H1 (cell line): ENCODE measurements at regions not wholly inside any gene's neighbourhood (a gene's known extent, or its start where the extent isn't known, plus 50 kb on each side); places are given as distances from the start of the nearest gene placed in this dataset.
"Not testable (repeated sequence)": the region's sequence is repeated elsewhere in the genome, so short reads cannot be mapped to it uniquely, and the experiment has no call there.

Experiments used
- CTCF ChIA-PET: fragments of 300-600 bp; sonication (Branson Sonifier 250); formaldehyde crosslinking; loops from one replicate; lab custom pipeline; 2021; ENCODE audit not compliant: partially characterized antibody; lab: Charles Lee
- POLR2A ChIA-PET: fragments of 300-600 bp; sonication (Branson Sonifier 250); formaldehyde crosslinking; loops from one replicate; lab custom pipeline; 2021; ENCODE audit warnings: inconsistent platforms; ENCODE audit not compliant: partially characterized antibody; lab: Charles Lee
- DNase-seq, 2 experiments: peaks; one replicate each; pipeline versions ENCODE4 v3.0.0 to v3.0.0-alpha.2; 2010 to 2022; ENCODE audit warnings: low spot score in 2 of 2, low read depth in 1 of 2, mixed read lengths in 1 of 2
- FAIRE-seq: peaks from 2 replicates; lab custom pipeline; 2011; peaks lifted over from hg19 to GRCh38; lab: Jason Lieb, UNC
- H2AFZ ChIP-seq: 2 replicates; pipeline ENCODE4 v1.8.1; 2012; ENCODE audit warnings: low read length, inconsistent platforms
- H2AK5ac ChIP-seq: 2 replicates; pipeline ENCODE4 v1.6.1; 2013; ENCODE audit warnings: low read depth, low read length
- H2BK120ac ChIP-seq: replicated peaks from 2 replicates; pipeline ENCODE3; 2013; ENCODE audit warnings: low read depth, low read length, inconsistent platforms
- H2BK12ac ChIP-seq: 2 replicates; pipeline ENCODE4 v1.6.1; 2013; ENCODE audit warnings: low read depth, low read length
- H2BK15ac ChIP-seq: 2 replicates; pipeline ENCODE4 v1.6.1; 2013; ENCODE audit warnings: low read length
- H2BK20ac ChIP-seq: 2 replicates; pipeline ENCODE4 v1.6.1; 2013; ENCODE audit warnings: low read length
- H2BK5ac ChIP-seq: 2 replicates; pipeline ENCODE4 v1.6.1; 2013; ENCODE audit warnings: low read depth, low read length
- H3K14ac ChIP-seq: 2 replicates; pipeline ENCODE4 v1.6.1; 2013; ENCODE audit warnings: inconsistent platforms; ENCODE audit not compliant: insufficient read length
- H3K18ac ChIP-seq: 2 replicates; pipeline ENCODE4 v1.6.1; 2013; ENCODE audit warnings: low read length; ENCODE audit errors: extremely low read depth
- H3K23ac ChIP-seq: 2 replicates; pipeline ENCODE4 v1.6.1; 2013; ENCODE audit warnings: inconsistent platforms; ENCODE audit not compliant: insufficient read length
- H3K23me2 ChIP-seq: 2 replicates; pipeline ENCODE4 v1.6.1; 2013; ENCODE audit warnings: low read depth, low read length
- H3K27ac ChIP-seq: 2 replicates; pipeline ENCODE4 v1.6.1; 2011; ENCODE audit warnings: low read depth, low read length, inconsistent platforms
- H3K27me3 ChIP-seq, 4 experiments: replicated peaks in 1 of 4; 1 replicate in 1 of 4; 2 replicates in 3 of 4; pipeline versions ENCODE4 v1.6.1 to v1.8.1; 2011 to 2013; ENCODE audit warnings: low read length in 3 of 4, mild to moderate bottlenecking in 3 of 4, inconsistent platforms in 2 of 4, mixed read lengths in 2 of 4, moderate library complexity in 1 of 4; ENCODE audit not compliant: control insufficient read depth in 3 of 4, insufficient read depth in 3 of 4; ENCODE audit errors: extremely low read depth in 1 of 4
- H3K36me3 ChIP-seq, 4 experiments: 2 replicates each; pipeline versions ENCODE4 v1.6.1 to v1.8.1; 2011 to 2013; ENCODE audit warnings: mild to moderate bottlenecking in 4 of 4, low read length in 3 of 4, moderate library complexity in 2 of 4, control low read depth in 1 of 4, inconsistent platforms in 1 of 4; ENCODE audit not compliant: insufficient read depth in 4 of 4, control insufficient read depth in 2 of 4
- H3K4ac ChIP-seq: replicated peaks from 2 replicates; pipeline ENCODE3; 2013; ENCODE audit warnings: low read length, low read depth, mixed read lengths, inconsistent platforms; ENCODE audit not compliant: insufficient read length
- H3K4me1 ChIP-seq, 4 experiments: replicated peaks in 1 of 4; 1 replicate in 1 of 4; 2 replicates in 3 of 4; pipeline versions ENCODE4 v1.6.1 to v1.8.1; 2011 to 2013; ENCODE audit warnings: low read length in 3 of 4, inconsistent platforms in 2 of 4, mixed read lengths in 1 of 4; ENCODE audit not compliant: insufficient read depth in 4 of 4, control insufficient read depth in 3 of 4
- H3K4me2 ChIP-seq, 2 experiments: 2 replicates each; pipeline versions ENCODE4 v1.6.1 to v1.8.1; 2011 to 2013; ENCODE audit warnings: low read depth in 2 of 2, low read length in 2 of 2, control low read depth in 1 of 2, inconsistent platforms in 1 of 2, mild to moderate bottlenecking in 1 of 2; ENCODE audit not compliant: insufficient read depth in 1 of 2
- H3K4me3 ChIP-seq, 4 experiments: fragments of 200-600, 300-600 bp in 1 of 4; sonication (generic), shearing (Covaris generic), sonication (Bioruptor Twin) in 1 of 4; 2 replicates each; pipeline versions ENCODE4 v1.5.1 to v1.8.1; 2011 to 2016; ENCODE audit warnings: low read length in 4 of 4, low read depth in 3 of 4, control low read depth in 2 of 4, inconsistent platforms in 2 of 4, mild to moderate bottlenecking in 2 of 4, mixed read lengths in 1 of 4, moderate library complexity in 1 of 4; ENCODE audit not compliant: insufficient read depth in 2 of 4; ENCODE audit errors: extremely low read depth in 1 of 4
- H3K56ac ChIP-seq: replicated peaks from 2 replicates; pipeline ENCODE3; 2013; ENCODE audit warnings: low read depth, mild to moderate bottlenecking, mixed read lengths, low read length, inconsistent platforms; ENCODE audit not compliant: insufficient read length
- H3K79me1 ChIP-seq: 2 replicates; pipeline ENCODE4 v1.6.1; 2013; ENCODE audit warnings: low read depth, low read length, control low read depth
- H3K79me2 ChIP-seq, 2 experiments: 2 replicates each; pipeline versions ENCODE4 v1.6.1 to v1.8.1; 2012 to 2013; ENCODE audit warnings: low read length in 2 of 2, mild to moderate bottlenecking in 2 of 2, inconsistent platforms in 1 of 2; ENCODE audit not compliant: insufficient read depth in 2 of 2, control insufficient read depth in 1 of 2
- H3K9ac ChIP-seq, 4 experiments: replicated peaks in 1 of 4; 1 replicate in 1 of 4; 2 replicates in 3 of 4; pipeline versions ENCODE4 v1.6.1 to v1.8.1; 2011 to 2013; ENCODE audit warnings: low read depth in 3 of 4, low read length in 3 of 4, control low read depth in 2 of 4, mild to moderate bottlenecking in 2 of 4, moderate library complexity in 2 of 4, inconsistent platforms in 1 of 4; ENCODE audit errors: extremely low read depth in 1 of 4
- H3K9me3 ChIP-seq, 2 experiments: 2 replicates each; pipeline versions ENCODE4 v1.6.1 to v1.8.1; 2012 to 2013; ENCODE audit warnings: mild to moderate bottlenecking in 2 of 2, moderate library complexity in 2 of 2, control low read depth in 1 of 2, inconsistent platforms in 1 of 2, low read depth in 1 of 2, low read length in 1 of 2, mixed read lengths in 1 of 2; ENCODE audit not compliant: insufficient read depth in 2 of 2
- H4K20me1 ChIP-seq, 2 experiments: replicated peaks in 1 of 2; 2 replicates each; pipeline versions ENCODE3 to v1.8.1; 2011 to 2013; ENCODE audit warnings: inconsistent platforms in 2 of 2, low read length in 2 of 2, mild to moderate bottlenecking in 1 of 2; ENCODE audit not compliant: insufficient read depth in 2 of 2, control insufficient read depth in 1 of 2
- H4K5ac ChIP-seq: 2 replicates; pipeline ENCODE4 v1.6.1; 2013; ENCODE audit warnings: low read length, low read depth, mixed read lengths, inconsistent platforms; ENCODE audit not compliant: insufficient read length
- H4K8ac ChIP-seq: 2 replicates; pipeline ENCODE4 v1.8.0; 2013; ENCODE audit warnings: mild to moderate bottlenecking, moderate library complexity, low read length, inconsistent platforms; ENCODE audit not compliant: insufficient read depth; ENCODE audit errors: extremely low read depth
- H4K91ac ChIP-seq: replicated peaks from 2 replicates; pipeline ENCODE3; 2013; ENCODE audit warnings: low read length, mixed read lengths, inconsistent platforms; ENCODE audit not compliant: insufficient read length
- KDM4A ChIP-seq: IDR thresholded peaks from one replicate; pipeline ENCODE4 v1.7.1; 2012; ENCODE audit warnings: low read depth, mild to moderate bottlenecking, moderate library complexity, low read length, inconsistent platforms; ENCODE audit not compliant: severe bottlenecking
- MAX ChIP-seq: IDR thresholded peaks from 2 replicates; pipeline ENCODE4 v1.6.1; 2012; ENCODE audit warnings: inconsistent platforms
- TAF7 ChIP-seq: optimal IDR thresholded peaks from 2 replicates; pipeline ENCODE3; 2011; ENCODE audit warnings: low read depth, mild to moderate bottlenecking, inconsistent platforms, low read length, moderate library complexity, borderline replicate concordance
- WGBS, 2 experiments: shearing (Covaris generic) in 1 of 2; methylation state at CpG; one replicate each; pipeline versions ENCODE4 v1.1.6 to v1.1.7; 2013 to 2015; ENCODE audit warnings: low lambda C conversion rate in 2 of 2, mixed read lengths in 2 of 2, inconsistent platforms in 1 of 2, low coverage in 1 of 2, missing lambda C conversion rate in 1 of 2; ENCODE audit not compliant: insufficient replicate concordance in 2 of 2, insufficient coverage in 1 of 2, insufficient read length in 1 of 2; ENCODE audit errors: extremely low coverage in 1 of 2, missing lambda C conversion rate in 1 of 2; 5-methylcytosine and 5-hydroxymethylcytosine counted together

GRCh38 chrX:66751136-66751782 is 112.4 kb upstream of the EDA2R start (continued):
- TF ChIP-seq TAF7 (no peak), MAX (no peak), KDM4A (no peak)

- H3K9ac ChIP-seq, H4K20me1 ChIP-seq, POLR2A ChIA-PET, H2BK15ac ChIP-seq, H3K14ac ChIP-seq, H3K79me2 ChIP-seq, H2AK5ac ChIP-seq, H3K4me3 ChIP-seq, FAIRE-seq, H3K56ac ChIP-seq, H3K4ac ChIP-seq, H3K79me1 ChIP-seq, H4K5ac ChIP-seq, H2BK12ac ChIP-seq, H2BK5ac ChIP-seq, H3K4me2 ChIP-seq, H2AFZ ChIP-seq, H3K4me1 ChIP-seq, H3K23ac ChIP-seq, H3K27ac ChIP-seq, H3K27me3 ChIP-seq, H3K9me3 ChIP-seq, H4K8ac ChIP-seq, H4K91ac ChIP-seq, H2BK120ac ChIP-seq, DNase-seq, H3K36me3 ChIP-seq, H3K18ac ChIP-seq, CTCF ChIA-PET, H2BK20ac ChIP-seq, H3K23me2 ChIP-seq: not testable (repeated sequence)
- 82% methylated on average over 1 of the region's 1 CpG; no CpG with 5 or more reads in 1 of the 2 experiments for WGBS, 2 experiments
These were observed 105.6 kb upstream of the EDA2R start for GRCh38 chrX:66744519-66744918.
